WTC11 (cell line): ENCODE measurements at regions not wholly inside any gene's neighbourhood (a gene's known extent, or its start where the extent isn't known, plus 50 kb on each side); places are given as distances from the start of the nearest gene placed in this dataset.

Source experiments
- ATAC-seq: fragments of 200-7000 bp; cut with Tn5 transposase; 2 replicates; pipeline ENCODE4 v1.10.0; 2021; ENCODE audit warnings: mild to moderate bottlenecking, moderate library complexity
- CTCF ChIA-PET: fragments of 300-600 bp; sonication (Branson Sonifier 250); formaldehyde crosslinking; loops from one replicate; lab custom pipeline; 2021; ENCODE audit warnings: antibody characterized with exemption; lab: Charles Lee
- POLR2A ChIA-PET: fragments of 350-600 bp; sonication (Branson Sonifier 250); formaldehyde crosslinking; loops from one replicate; lab custom pipeline; 2021; ENCODE audit warnings: antibody characterized with exemption; lab: Charles Lee
- DNase-seq: peaks from one replicate; pipeline ENCODE4 v3.0.0; 2021; ENCODE audit warnings: low spot score
- H3K27ac Mint-ChIP-seq: 2 replicates; pipeline ENCODE4 v1.8.0; 2021; ENCODE audit warnings: mixed read lengths
- H3K27me3 Mint-ChIP-seq: 2 replicates; pipeline ENCODE4 v1.8.0; 2021; ENCODE audit warnings: low read depth, mild to moderate bottlenecking, moderate library complexity, mixed read lengths
- H3K36me3 Mint-ChIP-seq: 2 replicates; pipeline ENCODE4 v1.8.0; 2021; ENCODE audit warnings: mixed read lengths
- H3K4me1 Mint-ChIP-seq: 2 replicates; pipeline ENCODE4 v1.8.0; 2022; ENCODE audit warnings: mixed read lengths
- H3K4me3 Mint-ChIP-seq: 2 replicates; pipeline ENCODE4 v1.8.0; 2021; ENCODE audit warnings: mild to moderate bottlenecking, moderate library complexity, mixed read lengths
- H3K9me3 Mint-ChIP-seq: 2 replicates; pipeline ENCODE4 v1.8.0; 2021; ENCODE audit warnings: mixed read lengths
- GABPB1 ChIP-seq: sonication (generic); formaldehyde crosslinking; IDR thresholded peaks from 2 replicates; pipeline ENCODE4 v1.8.1; 2023; ENCODE audit warnings: mild to moderate bottlenecking, missing genetic modification reagents
- HMGA2 ChIP-seq: fragments of 250-450 bp; sonication (Bioruptor Pico); IDR thresholded peaks from 2 replicates; pipeline ENCODE4 v1.4.0; 2021; ENCODE audit warnings: mild to moderate bottlenecking, moderate library complexity
- MXD4 ChIP-seq: fragments of 250-450 bp; sonication (Bioruptor Pico); IDR thresholded peaks from 2 replicates; pipeline ENCODE4 v1.8.0; 2021; ENCODE audit warnings: mild to moderate bottlenecking, moderate library complexity, borderline replicate concordance
- NR1H2 ChIP-seq: sonication (generic); formaldehyde crosslinking; IDR thresholded peaks from 2 replicates; pipeline ENCODE4 v1.9.0; 2021; ENCODE audit warnings: mild to moderate bottlenecking, moderate library complexity, missing genetic modification reagents
- PRRX2 ChIP-seq: fragments of 250-450 bp; sonication (Bioruptor Pico); IDR thresholded peaks from 2 replicates; pipeline ENCODE4 v1.8.0; 2021; ENCODE audit warnings: mild to moderate bottlenecking
- TEAD1 ChIP-seq: sonication (generic); formaldehyde crosslinking; IDR thresholded peaks from 2 replicates; pipeline ENCODE4 v1.8.0; 2022; ENCODE audit warnings: mild to moderate bottlenecking, missing genetic modification reagents
- TEAD4 ChIP-seq: sonication (generic); formaldehyde crosslinking; IDR thresholded peaks from 2 replicates; pipeline ENCODE4 v1.8.0; 2022; ENCODE audit warnings: mild to moderate bottlenecking, missing genetic modification reagents
- ZBTB21 ChIP-seq: sonication (generic); formaldehyde crosslinking; IDR thresholded peaks from 2 replicates; pipeline ENCODE4 v1.8.1; 2023; ENCODE audit warnings: mild to moderate bottlenecking, missing genetic modification reagents, borderline replicate concordance
- ZNF232 ChIP-seq: sonication (generic); formaldehyde crosslinking; IDR thresholded peaks from 2 replicates; pipeline ENCODE4 v1.8.0; 2022; ENCODE audit warnings: mild to moderate bottlenecking, missing genetic modification reagents
- ZNF416 ChIP-seq: fragments of 250-450 bp; sonication (Bioruptor Pico); IDR thresholded peaks from 2 replicates; pipeline ENCODE4 v1.9.0; 2021; ENCODE audit warnings: mild to moderate bottlenecking, inconsistent platforms
- TF ChIP-seq, protein P1 (sequence below): sonication (generic); formaldehyde crosslinking; IDR thresholded peaks from 2 replicates; pipeline ENCODE4 v1.8.1; 2023; ENCODE audit warnings: mild to moderate bottlenecking, missing genetic modification reagents
- TF ChIP-seq, protein P2 (sequence below): sonication (generic); formaldehyde crosslinking; IDR thresholded peaks from 2 replicates; pipeline ENCODE4 v1.8.0; 2023; ENCODE audit warnings: mild to moderate bottlenecking, missing genetic modification reagents
- TF ChIP-seq, protein P3 (sequence below): sonication (generic); formaldehyde crosslinking; IDR thresholded peaks from 2 replicates; pipeline ENCODE4 v1.8.0; 2022; ENCODE audit warnings: mild to moderate bottlenecking, missing genetic modification reagents
- TF ChIP-seq, protein P4 (sequence below): sonication (generic); formaldehyde crosslinking; IDR thresholded peaks from 2 replicates; pipeline ENCODE4 v1.8.0; 2022; ENCODE audit warnings: mild to moderate bottlenecking, missing genetic modification reagents
- TF ChIP-seq, protein P5 (sequence below): sonication (generic); formaldehyde crosslinking; IDR thresholded peaks from 2 replicates; pipeline ENCODE4 v1.8.1; 2023; ENCODE audit warnings: mild to moderate bottlenecking, missing genetic modification reagents, moderate library complexity
- TF ChIP-seq, protein P6 (sequence below): sonication (generic); formaldehyde crosslinking; IDR thresholded peaks from 2 replicates; pipeline ENCODE4 v1.8.0; 2022; ENCODE audit warnings: missing genetic modification reagents
- TF ChIP-seq, protein P7 (sequence below): sonication (generic); formaldehyde crosslinking; IDR thresholded peaks from 2 replicates; pipeline ENCODE4 v1.8.0; 2022; ENCODE audit warnings: mild to moderate bottlenecking, missing genetic modification reagents
- TF ChIP-seq, protein P8 (sequence below): fragments of 250-450 bp; sonication (Bioruptor Pico); IDR thresholded peaks from 2 replicates; pipeline ENCODE4 v1.9.0; 2021; ENCODE audit warnings: moderate library complexity, mild to moderate bottlenecking, inconsistent platforms, borderline replicate concordance
- TF ChIP-seq, protein P9 (sequence below): sonication (generic); formaldehyde crosslinking; IDR thresholded peaks from 2 replicates; pipeline ENCODE4 v1.8.0; 2023; ENCODE audit warnings: missing genetic modification reagents, mild to moderate bottlenecking, borderline replicate concordance

DNA sequence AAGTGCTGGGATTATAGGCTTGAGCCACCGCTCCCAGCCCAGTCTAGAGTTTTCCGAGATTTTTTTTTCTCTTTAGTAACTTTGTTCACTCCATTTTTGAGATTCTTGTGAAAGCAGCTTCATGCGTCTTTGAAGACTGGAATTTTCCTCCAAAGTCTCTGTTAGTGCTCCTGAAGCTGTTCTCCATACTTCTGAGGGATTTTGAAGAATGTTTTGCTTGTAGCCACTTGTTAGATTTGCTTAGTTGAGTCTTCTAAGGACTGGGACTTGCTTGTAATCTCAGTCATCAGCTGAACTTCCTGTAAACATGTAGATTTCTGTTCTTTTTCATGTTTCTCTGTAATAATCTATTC, 234.3 kb downstream of the MYCN start:
- H3K4me1 Mint-ChIP-seq: peaks cover 6% of the 10 kb centered on the region
- H3K27ac Mint-ChIP-seq: no peak overlapping the region
- H3K9me3 Mint-ChIP-seq: no peaks in the 10 kb centered on the region
- no peak for DNase-seq
- POLR2A ChIA-PET: no interaction called here
- TF ChIP-seq, protein P1, sequence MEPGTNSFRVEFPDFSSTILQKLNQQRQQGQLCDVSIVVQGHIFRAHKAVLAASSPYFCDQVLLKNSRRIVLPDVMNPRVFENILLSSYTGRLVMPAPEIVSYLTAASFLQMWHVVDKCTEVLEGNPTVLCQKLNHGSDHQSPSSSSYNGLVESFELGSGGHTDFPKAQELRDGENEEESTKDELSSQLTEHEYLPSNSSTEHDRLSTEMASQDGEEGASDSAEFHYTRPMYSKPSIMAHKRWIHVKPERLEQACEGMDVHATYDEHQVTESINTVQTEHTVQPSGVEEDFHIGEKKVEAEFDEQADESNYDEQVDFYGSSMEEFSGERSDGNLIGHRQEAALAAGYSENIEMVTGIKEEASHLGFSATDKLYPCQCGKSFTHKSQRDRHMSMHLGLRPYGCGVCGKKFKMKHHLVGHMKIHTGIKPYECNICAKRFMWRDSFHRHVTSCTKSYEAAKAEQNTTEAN: no peak
- TF ChIP-seq MXD4 (CRISPR knock-in tag) (no peak), PRRX2 (no peak), TEAD1 (CRISPR knock-in tag) (no peak), ZNF232 (no peak), NR1H2 (CRISPR knock-in tag) (no peak), ZNF416 (CRISPR knock-in tag) (no peak), HMGA2 (CRISPR knock-in tag) (no peak), GABPB1 (no peak), TEAD4 (CRISPR knock-in tag) (no peak), ZBTB21 (no peak)
- TF ChIP-seq, protein P2, sequence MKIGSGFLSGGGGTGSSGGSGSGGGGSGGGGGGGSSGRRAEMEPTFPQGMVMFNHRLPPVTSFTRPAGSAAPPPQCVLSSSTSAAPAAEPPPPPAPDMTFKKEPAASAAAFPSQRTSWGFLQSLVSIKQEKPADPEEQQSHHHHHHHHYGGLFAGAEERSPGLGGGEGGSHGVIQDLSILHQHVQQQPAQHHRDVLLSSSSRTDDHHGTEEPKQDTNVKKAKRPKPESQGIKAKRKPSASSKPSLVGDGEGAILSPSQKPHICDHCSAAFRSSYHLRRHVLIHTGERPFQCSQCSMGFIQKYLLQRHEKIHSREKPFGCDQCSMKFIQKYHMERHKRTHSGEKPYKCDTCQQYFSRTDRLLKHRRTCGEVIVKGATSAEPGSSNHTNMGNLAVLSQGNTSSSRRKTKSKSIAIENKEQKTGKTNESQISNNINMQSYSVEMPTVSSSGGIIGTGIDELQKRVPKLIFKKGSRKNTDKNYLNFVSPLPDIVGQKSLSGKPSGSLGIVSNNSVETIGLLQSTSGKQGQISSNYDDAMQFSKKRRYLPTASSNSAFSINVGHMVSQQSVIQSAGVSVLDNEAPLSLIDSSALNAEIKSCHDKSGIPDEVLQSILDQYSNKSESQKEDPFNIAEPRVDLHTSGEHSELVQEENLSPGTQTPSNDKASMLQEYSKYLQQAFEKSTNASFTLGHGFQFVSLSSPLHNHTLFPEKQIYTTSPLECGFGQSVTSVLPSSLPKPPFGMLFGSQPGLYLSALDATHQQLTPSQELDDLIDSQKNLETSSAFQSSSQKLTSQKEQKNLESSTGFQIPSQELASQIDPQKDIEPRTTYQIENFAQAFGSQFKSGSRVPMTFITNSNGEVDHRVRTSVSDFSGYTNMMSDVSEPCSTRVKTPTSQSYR (CRISPR knock-in tag): no peak
- TF ChIP-seq, protein P3, sequence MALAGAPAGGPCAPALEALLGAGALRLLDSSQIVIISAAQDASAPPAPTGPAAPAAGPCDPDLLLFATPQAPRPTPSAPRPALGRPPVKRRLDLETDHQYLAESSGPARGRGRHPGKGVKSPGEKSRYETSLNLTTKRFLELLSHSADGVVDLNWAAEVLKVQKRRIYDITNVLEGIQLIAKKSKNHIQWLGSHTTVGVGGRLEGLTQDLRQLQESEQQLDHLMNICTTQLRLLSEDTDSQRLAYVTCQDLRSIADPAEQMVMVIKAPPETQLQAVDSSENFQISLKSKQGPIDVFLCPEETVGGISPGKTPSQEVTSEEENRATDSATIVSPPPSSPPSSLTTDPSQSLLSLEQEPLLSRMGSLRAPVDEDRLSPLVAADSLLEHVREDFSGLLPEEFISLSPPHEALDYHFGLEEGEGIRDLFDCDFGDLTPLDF (CRISPR knock-in tag): no peak
- TF ChIP-seq, protein P4, sequence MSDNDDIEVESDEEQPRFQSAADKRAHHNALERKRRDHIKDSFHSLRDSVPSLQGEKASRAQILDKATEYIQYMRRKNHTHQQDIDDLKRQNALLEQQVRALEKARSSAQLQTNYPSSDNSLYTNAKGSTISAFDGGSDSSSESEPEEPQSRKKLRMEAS (CRISPR knock-in tag): no peak
- TF ChIP-seq, protein P5, sequence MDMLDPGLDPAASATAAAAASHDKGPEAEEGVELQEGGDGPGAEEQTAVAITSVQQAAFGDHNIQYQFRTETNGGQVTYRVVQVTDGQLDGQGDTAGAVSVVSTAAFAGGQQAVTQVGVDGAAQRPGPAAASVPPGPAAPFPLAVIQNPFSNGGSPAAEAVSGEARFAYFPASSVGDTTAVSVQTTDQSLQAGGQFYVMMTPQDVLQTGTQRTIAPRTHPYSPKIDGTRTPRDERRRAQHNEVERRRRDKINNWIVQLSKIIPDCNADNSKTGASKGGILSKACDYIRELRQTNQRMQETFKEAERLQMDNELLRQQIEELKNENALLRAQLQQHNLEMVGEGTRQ (CRISPR knock-in tag): no peak
- TF ChIP-seq, protein P6, sequence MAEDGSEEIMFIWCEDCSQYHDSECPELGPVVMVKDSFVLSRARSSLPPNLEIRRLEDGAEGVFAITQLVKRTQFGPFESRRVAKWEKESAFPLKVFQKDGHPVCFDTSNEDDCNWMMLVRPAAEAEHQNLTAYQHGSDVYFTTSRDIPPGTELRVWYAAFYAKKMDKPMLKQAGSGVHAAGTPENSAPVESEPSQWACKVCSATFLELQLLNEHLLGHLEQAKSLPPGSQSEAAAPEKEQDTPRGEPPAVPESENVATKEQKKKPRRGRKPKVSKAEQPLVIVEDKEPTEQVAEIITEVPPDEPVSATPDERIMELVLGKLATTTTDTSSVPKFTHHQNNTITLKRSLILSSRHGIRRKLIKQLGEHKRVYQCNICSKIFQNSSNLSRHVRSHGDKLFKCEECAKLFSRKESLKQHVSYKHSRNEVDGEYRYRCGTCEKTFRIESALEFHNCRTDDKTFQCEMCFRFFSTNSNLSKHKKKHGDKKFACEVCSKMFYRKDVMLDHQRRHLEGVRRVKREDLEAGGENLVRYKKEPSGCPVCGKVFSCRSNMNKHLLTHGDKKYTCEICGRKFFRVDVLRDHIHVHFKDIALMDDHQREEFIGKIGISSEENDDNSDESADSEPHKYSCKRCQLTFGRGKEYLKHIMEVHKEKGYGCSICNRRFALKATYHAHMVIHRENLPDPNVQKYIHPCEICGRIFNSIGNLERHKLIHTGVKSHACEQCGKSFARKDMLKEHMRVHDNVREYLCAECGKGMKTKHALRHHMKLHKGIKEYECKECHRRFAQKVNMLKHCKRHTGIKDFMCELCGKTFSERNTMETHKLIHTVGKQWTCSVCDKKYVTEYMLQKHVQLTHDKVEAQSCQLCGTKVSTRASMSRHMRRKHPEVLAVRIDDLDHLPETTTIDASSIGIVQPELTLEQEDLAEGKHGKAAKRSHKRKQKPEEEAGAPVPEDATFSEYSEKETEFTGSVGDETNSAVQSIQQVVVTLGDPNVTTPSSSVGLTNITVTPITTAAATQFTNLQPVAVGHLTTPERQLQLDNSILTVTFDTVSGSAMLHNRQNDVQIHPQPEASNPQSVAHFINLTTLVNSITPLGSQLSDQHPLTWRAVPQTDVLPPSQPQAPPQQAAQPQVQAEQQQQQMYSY (CRISPR knock-in tag): no peak
- TF ChIP-seq, protein P7, sequence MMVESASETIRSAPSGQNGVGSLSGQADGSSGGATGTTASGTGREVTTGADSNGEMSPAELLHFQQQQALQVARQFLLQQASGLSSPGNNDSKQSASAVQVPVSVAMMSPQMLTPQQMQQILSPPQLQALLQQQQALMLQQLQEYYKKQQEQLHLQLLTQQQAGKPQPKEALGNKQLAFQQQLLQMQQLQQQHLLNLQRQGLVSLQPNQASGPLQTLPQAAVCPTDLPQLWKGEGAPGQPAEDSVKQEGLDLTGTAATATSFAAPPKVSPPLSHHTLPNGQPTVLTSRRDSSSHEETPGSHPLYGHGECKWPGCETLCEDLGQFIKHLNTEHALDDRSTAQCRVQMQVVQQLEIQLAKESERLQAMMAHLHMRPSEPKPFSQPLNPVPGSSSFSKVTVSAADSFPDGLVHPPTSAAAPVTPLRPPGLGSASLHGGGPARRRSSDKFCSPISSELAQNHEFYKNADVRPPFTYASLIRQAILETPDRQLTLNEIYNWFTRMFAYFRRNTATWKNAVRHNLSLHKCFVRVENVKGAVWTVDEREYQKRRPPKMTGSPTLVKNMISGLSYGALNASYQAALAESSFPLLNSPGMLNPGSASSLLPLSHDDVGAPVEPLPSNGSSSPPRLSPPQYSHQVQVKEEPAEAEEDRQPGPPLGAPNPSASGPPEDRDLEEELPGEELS: no peak
- TF ChIP-seq, protein P8, sequence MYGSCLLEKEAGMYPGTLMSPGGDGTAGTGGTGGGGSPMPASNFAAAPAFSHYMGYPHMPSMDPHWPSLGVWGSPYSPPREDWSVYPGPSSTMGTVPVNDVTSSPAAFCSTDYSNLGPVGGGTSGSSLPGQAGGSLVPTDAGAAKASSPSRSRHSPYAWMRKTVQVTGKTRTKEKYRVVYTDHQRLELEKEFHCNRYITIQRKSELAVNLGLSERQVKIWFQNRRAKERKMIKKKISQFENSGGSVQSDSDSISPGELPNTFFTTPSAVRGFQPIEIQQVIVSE (CRISPR knock-in tag): no peak
- TF ChIP-seq, protein P9, sequence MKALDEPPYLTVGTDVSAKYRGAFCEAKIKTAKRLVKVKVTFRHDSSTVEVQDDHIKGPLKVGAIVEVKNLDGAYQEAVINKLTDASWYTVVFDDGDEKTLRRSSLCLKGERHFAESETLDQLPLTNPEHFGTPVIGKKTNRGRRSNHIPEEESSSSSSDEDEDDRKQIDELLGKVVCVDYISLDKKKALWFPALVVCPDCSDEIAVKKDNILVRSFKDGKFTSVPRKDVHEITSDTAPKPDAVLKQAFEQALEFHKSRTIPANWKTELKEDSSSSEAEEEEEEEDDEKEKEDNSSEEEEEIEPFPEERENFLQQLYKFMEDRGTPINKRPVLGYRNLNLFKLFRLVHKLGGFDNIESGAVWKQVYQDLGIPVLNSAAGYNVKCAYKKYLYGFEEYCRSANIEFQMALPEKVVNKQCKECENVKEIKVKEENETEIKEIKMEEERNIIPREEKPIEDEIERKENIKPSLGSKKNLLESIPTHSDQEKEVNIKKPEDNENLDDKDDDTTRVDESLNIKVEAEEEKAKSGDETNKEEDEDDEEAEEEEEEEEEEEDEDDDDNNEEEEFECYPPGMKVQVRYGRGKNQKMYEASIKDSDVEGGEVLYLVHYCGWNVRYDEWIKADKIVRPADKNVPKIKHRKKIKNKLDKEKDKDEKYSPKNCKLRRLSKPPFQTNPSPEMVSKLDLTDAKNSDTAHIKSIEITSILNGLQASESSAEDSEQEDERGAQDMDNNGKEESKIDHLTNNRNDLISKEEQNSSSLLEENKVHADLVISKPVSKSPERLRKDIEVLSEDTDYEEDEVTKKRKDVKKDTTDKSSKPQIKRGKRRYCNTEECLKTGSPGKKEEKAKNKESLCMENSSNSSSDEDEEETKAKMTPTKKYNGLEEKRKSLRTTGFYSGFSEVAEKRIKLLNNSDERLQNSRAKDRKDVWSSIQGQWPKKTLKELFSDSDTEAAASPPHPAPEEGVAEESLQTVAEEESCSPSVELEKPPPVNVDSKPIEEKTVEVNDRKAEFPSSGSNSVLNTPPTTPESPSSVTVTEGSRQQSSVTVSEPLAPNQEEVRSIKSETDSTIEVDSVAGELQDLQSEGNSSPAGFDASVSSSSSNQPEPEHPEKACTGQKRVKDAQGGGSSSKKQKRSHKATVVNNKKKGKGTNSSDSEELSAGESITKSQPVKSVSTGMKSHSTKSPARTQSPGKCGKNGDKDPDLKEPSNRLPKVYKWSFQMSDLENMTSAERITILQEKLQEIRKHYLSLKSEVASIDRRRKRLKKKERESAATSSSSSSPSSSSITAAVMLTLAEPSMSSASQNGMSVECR: no peak
- TF ChIP-seq, all 79 proteins: peak for 0
- ATAC-seq: no peak
- Mint-ChIP-seq H3K36me3 (no peaks in the 10 kb centered on the region), H3K4me3 (no peak overlapping the region), H3K27me3 (no peaks in the 10 kb centered on the region; the same call in 1 of the 2 replicates)
- CTCF ChIA-PET: no interaction called here
